Suprapubic skin (tissue), 4 donors: ENCODE measurements at regions not wholly inside any gene's neighbourhood (a gene's known extent, or its start where the extent isn't known, plus 50 kb on each side); places are given as distances from the start of the nearest gene placed in this dataset.

Source experiments
- DNase-seq, 2 donors: peaks; one replicate each; pipeline ENCODE4 v3.0.0-alpha.2; 2019; ENCODE audit warnings: low spot score in 2 of 2
- H3K27ac ChIP-seq: fragments of 200-600 bp; sonication (generic); one replicate; pipeline ENCODE4 v1.5.1; 2019
- H3K27me3 ChIP-seq: fragments of 200-600 bp; sonication (generic); one replicate; pipeline ENCODE4 v1.5.1; 2019
- H3K36me3 ChIP-seq: fragments of 200-600 bp; sonication (generic); one replicate; pipeline ENCODE4 v1.5.1; 2019
- H3K4me1 ChIP-seq: fragments of 200-600 bp; sonication (generic); one replicate; pipeline ENCODE4 v1.5.1; 2019
- H3K4me3 ChIP-seq: fragments of 200-600 bp; sonication (generic); one replicate; pipeline ENCODE4 v1.5.1; 2019; ENCODE audit warnings: mild to moderate bottlenecking
- H3K9me3 ChIP-seq: fragments of 200-600 bp; sonication (generic); one replicate; pipeline ENCODE4 v1.5.1; 2019
- EP300 ChIP-seq: sonication (generic); formaldehyde crosslinking; IDR thresholded peaks from one replicate; pipeline ENCODE4 v1.6.1; 2017; ENCODE audit warnings: antibody characterized with exemption
- POLR2A ChIP-seq, 2 donors: fragments of 450-650 bp; IDR thresholded peaks; one replicate each; pipeline ENCODE4 v1.6.1; 2017; ENCODE audit warnings: antibody characterized with exemption in 2 of 2, mild to moderate bottlenecking in 2 of 2, moderate library complexity in 2 of 2
- POLR2AphosphoS5 ChIP-seq, 3 donors: sonication (generic); formaldehyde crosslinking; IDR thresholded peaks; one replicate each; pipeline ENCODE4 v1.6.1; 2017; ENCODE audit warnings: antibody characterized with exemption in 3 of 3
- WGBS: methylation state at CpG from one replicate; pipeline ENCODE4 v1.1.5; 2018; 5-methylcytosine and 5-hydroxymethylcytosine counted together
- TF ChIP-seq, protein P1 (sequence below), 2 donors: fragments of 200-600 bp in 1 of 2; fragments of 450-650 bp in 1 of 2; sonication (generic) in 1 of 2; IDR thresholded peaks; one replicate each; pipeline ENCODE4 v1.5.1; 2016 to 2019; ENCODE audit warnings: antibody characterized with exemption in 2 of 2, mild to moderate bottlenecking in 1 of 2, moderate library complexity in 1 of 2

GRCh38 chr11:122517403-122518379, 137.8 kb upstream of the UBASH3B start:
- no peaks in the 10 kb centered on the region for H3K4me1 ChIP-seq
- TF ChIP-seq POLR2A (IDR thresholded peaks at IDR 0.05): no peak
- TF ChIP-seq, protein P1, sequence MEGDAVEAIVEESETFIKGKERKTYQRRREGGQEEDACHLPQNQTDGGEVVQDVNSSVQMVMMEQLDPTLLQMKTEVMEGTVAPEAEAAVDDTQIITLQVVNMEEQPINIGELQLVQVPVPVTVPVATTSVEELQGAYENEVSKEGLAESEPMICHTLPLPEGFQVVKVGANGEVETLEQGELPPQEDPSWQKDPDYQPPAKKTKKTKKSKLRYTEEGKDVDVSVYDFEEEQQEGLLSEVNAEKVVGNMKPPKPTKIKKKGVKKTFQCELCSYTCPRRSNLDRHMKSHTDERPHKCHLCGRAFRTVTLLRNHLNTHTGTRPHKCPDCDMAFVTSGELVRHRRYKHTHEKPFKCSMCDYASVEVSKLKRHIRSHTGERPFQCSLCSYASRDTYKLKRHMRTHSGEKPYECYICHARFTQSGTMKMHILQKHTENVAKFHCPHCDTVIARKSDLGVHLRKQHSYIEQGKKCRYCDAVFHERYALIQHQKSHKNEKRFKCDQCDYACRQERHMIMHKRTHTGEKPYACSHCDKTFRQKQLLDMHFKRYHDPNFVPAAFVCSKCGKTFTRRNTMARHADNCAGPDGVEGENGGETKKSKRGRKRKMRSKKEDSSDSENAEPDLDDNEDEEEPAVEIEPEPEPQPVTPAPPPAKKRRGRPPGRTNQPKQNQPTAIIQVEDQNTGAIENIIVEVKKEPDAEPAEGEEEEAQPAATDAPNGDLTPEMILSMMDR (IDR thresholded peaks at IDR 0.05): no peak
- no peak for TF ChIP-seq EP300
- no peak for TF ChIP-seq POLR2AphosphoS5 (IDR thresholded peaks at IDR 0.05)
- no peaks in the 10 kb centered on the region for H3K36me3 ChIP-seq
- 76% methylated on average over 4 of the region's 4 CpGs for WGBS
- no peaks in the 10 kb centered on the region for H3K27me3 ChIP-seq
- no peak overlapping the region for H3K27ac ChIP-seq
- DNase-seq: no peak
- no peak overlapping the region for H3K4me3 ChIP-seq
- no peaks in the 10 kb centered on the region for H3K9me3 ChIP-seq

DNA sequence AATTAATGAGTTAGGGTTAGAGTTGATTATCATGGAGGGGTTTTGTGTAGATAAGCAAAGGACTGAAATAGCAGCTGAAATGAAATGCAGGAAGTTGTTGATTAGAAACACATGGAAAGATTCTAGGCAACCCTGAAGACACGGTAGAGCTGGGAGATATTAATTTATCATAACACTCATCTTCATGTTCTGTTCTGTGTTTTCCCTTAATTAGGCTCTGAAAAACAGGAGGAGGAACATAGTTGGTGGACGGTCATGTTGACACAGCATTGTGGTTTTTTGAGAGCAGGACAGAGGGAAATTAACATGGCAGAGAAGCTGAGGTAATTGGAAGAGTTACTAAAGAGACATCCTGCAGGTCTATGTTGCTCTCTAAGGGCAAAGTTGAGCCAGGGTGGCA, 138.8 kb upstream of the UBASH3B start:
- Histone ChIP-seq H3K36me3 (no peaks in the 10 kb centered on the region), H3K27me3 (no peaks in the 10 kb centered on the region), H3K9me3 (no peaks in the 10 kb centered on the region), H3K4me1 (no peaks in the 10 kb centered on the region), H3K27ac (no peak overlapping the region), H3K4me3 (no peak overlapping the region)
- WGBS: 52% methylated on average over 2 of the region's 2 CpGs
- TF ChIP-seq POLR2AphosphoS5 (IDR thresholded peaks at IDR 0.05) (no peak), POLR2A (IDR thresholded peaks at IDR 0.05) (no peak), EP300 (no peak)
- TF ChIP-seq, protein P1 (IDR thresholded peaks at IDR 0.05): no peak
- DNase-seq: no peak

DNA sequence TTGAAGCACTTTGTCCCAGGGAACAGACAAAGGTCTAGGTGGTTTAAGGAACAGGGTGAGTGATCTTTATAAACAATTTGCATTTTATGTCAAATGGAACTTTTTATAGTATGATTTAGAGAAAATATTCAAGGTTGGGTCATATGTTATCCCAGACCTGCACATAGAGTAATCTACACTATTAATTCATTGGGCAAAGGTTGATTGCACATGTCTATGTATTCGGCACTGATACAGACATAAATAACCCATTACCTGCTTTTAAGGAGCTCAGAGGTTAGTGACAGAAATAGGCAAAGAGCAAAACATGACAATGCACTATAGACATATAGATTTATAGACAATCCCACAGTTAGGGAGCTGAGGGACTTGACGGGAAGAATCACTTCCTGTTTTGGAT, 141.5 kb upstream of the UBASH3B start:
- Histone ChIP-seq H3K36me3 (no peaks in the 10 kb centered on the region), H3K27ac (no peak overlapping the region), H3K4me3 (no peak overlapping the region), H3K9me3 (no peaks in the 10 kb centered on the region), H3K4me1 (no peaks in the 10 kb centered on the region), H3K27me3 (no peaks in the 10 kb centered on the region)
- WGBS: 59% methylated on average over 2 of the region's 2 CpGs
- no peak for DNase-seq
- TF ChIP-seq EP300 (no peak), POLR2A (IDR thresholded peaks at IDR 0.05) (no peak), POLR2AphosphoS5 (IDR thresholded peaks at IDR 0.05) (no peak)
- TF ChIP-seq, protein P1 (IDR thresholded peaks at IDR 0.05): no peak

DNA sequence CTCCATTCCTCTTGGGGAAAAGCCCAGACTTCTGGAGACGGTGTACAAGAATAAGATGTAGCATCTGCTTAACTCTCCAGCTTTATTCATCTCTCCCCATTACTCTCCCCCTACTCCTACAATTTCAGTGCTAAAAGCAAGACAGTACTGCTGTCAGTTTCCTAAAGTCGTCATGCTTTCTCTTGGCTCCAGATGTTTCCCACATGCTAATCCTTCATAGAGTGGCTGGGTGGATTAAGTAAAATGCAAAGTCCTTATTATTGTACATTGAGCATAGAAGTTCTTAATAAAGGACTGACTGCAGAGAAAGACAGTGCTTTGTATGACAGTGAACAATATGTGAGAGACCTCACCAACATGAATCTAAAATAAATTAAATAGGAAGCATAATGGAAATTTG, 142.2 kb upstream of the UBASH3B start:
- DNase-seq: no peak
- no peak for TF ChIP-seq POLR2A (IDR thresholded peaks at IDR 0.05)
- TF ChIP-seq EP300: no peak
- TF ChIP-seq POLR2AphosphoS5 (IDR thresholded peaks at IDR 0.05): no peak
- TF ChIP-seq, protein P1 (IDR thresholded peaks at IDR 0.05): no peak
- no peaks in the 10 kb centered on the region for H3K9me3 ChIP-seq
- H3K27me3 ChIP-seq: no peaks in the 10 kb centered on the region
- H3K4me3 ChIP-seq: no peak overlapping the region
- H3K4me1 ChIP-seq: no peaks in the 10 kb centered on the region
- H3K36me3 ChIP-seq: no peaks in the 10 kb centered on the region
- WGBS: 61% methylated on average over 2 of the region's 2 CpGs
- H3K27ac ChIP-seq: no peak overlapping the region

DNA sequence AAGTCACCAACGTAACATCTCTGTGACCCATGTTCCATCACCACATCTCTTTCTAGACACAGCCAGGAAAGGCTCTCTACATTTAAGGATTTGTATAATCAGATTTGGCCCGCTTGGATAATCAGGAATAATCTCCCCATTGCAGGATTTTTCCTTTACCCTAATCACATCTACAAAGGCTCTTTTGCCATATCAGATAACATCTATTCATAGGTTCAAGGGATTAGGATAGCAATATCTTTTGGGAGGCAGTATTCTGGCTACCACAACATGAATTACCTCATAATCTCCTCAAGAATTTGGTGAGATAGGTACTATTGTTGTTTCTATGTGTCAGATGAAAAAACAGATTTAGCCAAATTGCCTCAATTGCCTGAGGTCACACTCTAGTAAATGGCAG, 142.8 kb upstream of the UBASH3B start:
- Histone ChIP-seq H3K36me3 (no peaks in the 10 kb centered on the region), H3K9me3 (no peaks in the 10 kb centered on the region), H3K4me1 (no peaks in the 10 kb centered on the region), H3K27ac (no peak overlapping the region), H3K27me3 (no peaks in the 10 kb centered on the region), H3K4me3 (no peak overlapping the region)
- DNase-seq: no peak
- 62% methylated on average over 2 of the region's 2 CpGs for WGBS
- TF ChIP-seq EP300 (no peak), POLR2A (IDR thresholded peaks at IDR 0.05) (no peak), POLR2AphosphoS5 (IDR thresholded peaks at IDR 0.05) (no peak)
- TF ChIP-seq, protein P1 (IDR thresholded peaks at IDR 0.05): no peak
